Neural crest cell (in vitro differentiated cells): ENCODE measurements at regions not wholly inside any gene's neighbourhood (a gene's known extent, or its start where the extent isn't known, plus 50 kb on each side); places are given as distances from the start of the nearest gene placed in this dataset.
A peak's percentile ranks its signal among the peaks of the same experiment; 100 is the strongest.
"Not testable (repeated sequence)": the region's sequence is repeated elsewhere in the genome, so short reads cannot be mapped to it uniquely, and the experiment has no call there.

Experiments used
- DNase-seq: peaks from one replicate; pipeline ENCODE4 v3.0.0; 2021; ENCODE audit warnings: low read depth, mixed read lengths, low spot score
- H3K27ac Mint-ChIP-seq: one replicate; pipeline ENCODE4 v1.8.0; 2021; ENCODE audit warnings: mild to moderate bottlenecking, mixed read lengths; ENCODE audit not compliant: unreplicated experiment
- H3K27me3 Mint-ChIP-seq: 2 replicates; pipeline ENCODE4 v1.8.0; 2021; ENCODE audit warnings: low read depth, mild to moderate bottlenecking, mixed read lengths
- H3K36me3 Mint-ChIP-seq: 2 replicates; pipeline ENCODE4 v1.8.0; 2021; ENCODE audit warnings: low read depth, mild to moderate bottlenecking, mixed read lengths
- H3K4me1 Mint-ChIP-seq: 2 replicates; pipeline ENCODE4 v1.8.0; 2021; ENCODE audit warnings: mixed read lengths
- H3K4me3 Mint-ChIP-seq: one replicate; pipeline ENCODE4 v1.8.0; 2021; ENCODE audit warnings: mild to moderate bottlenecking, mixed read lengths
- H3K9me3 Mint-ChIP-seq: 2 replicates; pipeline ENCODE4 v1.8.0; 2021; ENCODE audit warnings: mixed read lengths
- TF ChIP-seq, protein P1 (sequence below): fragments of 200-600 bp; sonication (generic); conservative IDR thresholded peaks from 2 replicates; pipeline ENCODE4 v1.5.0; 2021; ENCODE audit warnings: antibody characterized with exemption, mild to moderate bottlenecking

DNA sequence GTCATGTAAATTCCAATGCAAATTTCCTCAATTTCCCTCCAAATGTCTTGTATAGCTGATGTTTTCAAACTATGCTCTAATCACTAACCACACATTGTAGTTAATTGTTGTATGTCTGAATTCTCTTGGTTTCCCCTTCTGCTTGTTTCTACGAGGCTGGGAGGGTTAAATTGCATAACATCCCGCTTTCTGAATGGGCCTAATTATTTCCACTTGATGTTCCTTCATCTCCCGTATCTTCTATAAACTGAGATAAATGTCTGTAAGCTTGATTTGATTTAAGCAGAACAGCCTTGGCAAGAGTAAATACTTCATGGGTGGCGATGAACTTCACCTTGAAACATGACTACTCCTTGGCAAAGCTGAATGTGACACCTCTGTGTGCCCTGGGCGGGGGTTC, 72.2 kb downstream of the SERINC2 start:
- peaks cover 10% of the 10 kb centered on the region for H3K27me3 Mint-ChIP-seq
- peaks cover 11% of the 10 kb centered on the region for H3K4me1 Mint-ChIP-seq
- no peak for DNase-seq
- H3K9me3 Mint-ChIP-seq = peaks cover 9% of the 10 kb centered on the region
- no peaks in the 10 kb centered on the region for H3K36me3 Mint-ChIP-seq
- H3K4me3 Mint-ChIP-seq = no peak overlapping the region
- no peak overlapping the region for H3K27ac Mint-ChIP-seq
- TF ChIP-seq, protein P1, sequence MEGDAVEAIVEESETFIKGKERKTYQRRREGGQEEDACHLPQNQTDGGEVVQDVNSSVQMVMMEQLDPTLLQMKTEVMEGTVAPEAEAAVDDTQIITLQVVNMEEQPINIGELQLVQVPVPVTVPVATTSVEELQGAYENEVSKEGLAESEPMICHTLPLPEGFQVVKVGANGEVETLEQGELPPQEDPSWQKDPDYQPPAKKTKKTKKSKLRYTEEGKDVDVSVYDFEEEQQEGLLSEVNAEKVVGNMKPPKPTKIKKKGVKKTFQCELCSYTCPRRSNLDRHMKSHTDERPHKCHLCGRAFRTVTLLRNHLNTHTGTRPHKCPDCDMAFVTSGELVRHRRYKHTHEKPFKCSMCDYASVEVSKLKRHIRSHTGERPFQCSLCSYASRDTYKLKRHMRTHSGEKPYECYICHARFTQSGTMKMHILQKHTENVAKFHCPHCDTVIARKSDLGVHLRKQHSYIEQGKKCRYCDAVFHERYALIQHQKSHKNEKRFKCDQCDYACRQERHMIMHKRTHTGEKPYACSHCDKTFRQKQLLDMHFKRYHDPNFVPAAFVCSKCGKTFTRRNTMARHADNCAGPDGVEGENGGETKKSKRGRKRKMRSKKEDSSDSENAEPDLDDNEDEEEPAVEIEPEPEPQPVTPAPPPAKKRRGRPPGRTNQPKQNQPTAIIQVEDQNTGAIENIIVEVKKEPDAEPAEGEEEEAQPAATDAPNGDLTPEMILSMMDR = no peak

DNA sequence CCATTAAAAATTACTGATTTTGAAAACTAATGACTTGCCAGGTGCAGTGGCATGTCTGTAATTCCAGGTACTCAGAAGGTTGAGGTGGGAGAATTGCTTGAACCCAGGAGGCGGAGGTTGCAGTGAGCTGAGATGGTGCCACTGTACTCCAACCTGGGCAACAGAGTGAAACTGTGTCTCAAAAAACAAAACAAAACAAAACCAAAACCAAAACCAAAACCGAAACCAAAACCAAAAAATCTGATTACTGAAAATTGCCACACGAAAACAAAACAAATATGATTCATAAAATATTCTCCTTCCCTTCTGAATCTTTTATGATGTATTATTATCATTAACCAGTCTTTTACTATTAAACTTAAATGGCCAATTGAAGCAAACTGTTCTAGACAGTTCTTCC, 74.1 kb downstream of the SERINC2 start:
- no peak overlapping the region for H3K27ac Mint-ChIP-seq
- peaks cover 16% of the 10 kb centered on the region for H3K27me3 Mint-ChIP-seq
- DNase-seq = no peak
- peaks cover 5% of the 10 kb centered on the region for H3K9me3 Mint-ChIP-seq
- peaks cover 11% of the 10 kb centered on the region for H3K4me1 Mint-ChIP-seq
- H3K4me3 Mint-ChIP-seq = no peak overlapping the region
- TF ChIP-seq, protein P1 = no peak
- H3K36me3 Mint-ChIP-seq = no peaks in the 10 kb centered on the region

DNA sequence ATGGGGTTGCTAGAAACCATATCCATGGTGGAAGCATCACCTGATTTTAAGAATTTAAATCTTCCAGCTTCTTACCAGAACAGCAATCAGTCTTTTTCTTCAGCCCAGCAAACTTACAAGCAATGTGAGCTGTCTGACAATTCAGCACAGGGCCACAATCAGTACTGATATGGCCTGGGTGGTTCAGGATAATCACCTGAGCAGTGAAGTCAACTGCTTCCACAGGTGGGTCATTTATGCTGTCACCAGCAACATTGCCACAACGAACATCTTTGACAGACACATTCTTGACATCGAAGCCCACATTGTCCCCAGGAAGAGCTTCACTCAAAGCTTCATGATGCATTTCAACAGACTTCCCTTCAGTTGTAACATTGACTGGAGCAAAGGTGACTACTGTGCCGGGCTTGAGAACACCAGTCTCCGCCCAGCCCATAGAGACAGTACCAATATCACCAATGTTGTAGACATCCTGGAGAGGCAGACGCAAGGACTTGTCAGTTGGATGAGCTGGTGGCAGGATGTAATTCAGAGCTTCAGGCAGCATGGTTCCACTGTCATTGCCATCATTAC, 74.8 kb downstream of the SERINC2 start:
- Mint-ChIP-seq H3K9me3 (peaks cover 5% of the 10 kb centered on the region), H3K4me3 (no peak overlapping the region), H3K36me3 (no peaks in the 10 kb centered on the region), H3K27me3 (peaks cover 16% of the 10 kb centered on the region), H3K27ac (peak overlapping the region; percentile 46), H3K4me1 (peaks cover 8% of the 10 kb centered on the region)
- TF ChIP-seq, protein P1 = no peak
- DNase-seq = no peak

DNA sequence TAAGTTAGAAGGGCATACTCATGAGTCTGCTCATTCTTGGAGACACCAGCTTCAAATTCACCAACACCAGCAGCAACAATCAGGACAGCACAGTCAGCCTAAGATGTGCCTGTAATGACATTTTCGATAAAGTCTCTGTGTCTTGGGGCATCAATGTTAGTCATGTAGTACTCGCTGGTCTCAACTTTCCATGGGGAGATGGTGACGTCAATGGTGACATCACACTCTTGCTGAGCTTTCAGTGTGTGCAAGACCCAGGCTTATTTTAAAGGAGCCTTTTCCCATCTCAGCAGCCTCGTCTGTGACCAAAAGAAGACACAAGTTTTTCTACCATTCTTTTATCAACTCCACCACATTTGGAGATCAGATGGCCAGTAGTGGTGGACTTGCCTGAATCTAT, 75.5 kb downstream of the SERINC2 start:
- no peak for DNase-seq
- peaks cover 3% of the 10 kb centered on the region for H3K4me1 Mint-ChIP-seq
- no peak overlapping the region for H3K27ac Mint-ChIP-seq
- peaks cover 16% of the 10 kb centered on the region for H3K27me3 Mint-ChIP-seq
- TF ChIP-seq, protein P1 = no peak
- H3K9me3 Mint-ChIP-seq = peaks cover 5% of the 10 kb centered on the region
- no peaks in the 10 kb centered on the region for H3K36me3 Mint-ChIP-seq
- H3K4me3 Mint-ChIP-seq = no peak overlapping the region

DNA sequence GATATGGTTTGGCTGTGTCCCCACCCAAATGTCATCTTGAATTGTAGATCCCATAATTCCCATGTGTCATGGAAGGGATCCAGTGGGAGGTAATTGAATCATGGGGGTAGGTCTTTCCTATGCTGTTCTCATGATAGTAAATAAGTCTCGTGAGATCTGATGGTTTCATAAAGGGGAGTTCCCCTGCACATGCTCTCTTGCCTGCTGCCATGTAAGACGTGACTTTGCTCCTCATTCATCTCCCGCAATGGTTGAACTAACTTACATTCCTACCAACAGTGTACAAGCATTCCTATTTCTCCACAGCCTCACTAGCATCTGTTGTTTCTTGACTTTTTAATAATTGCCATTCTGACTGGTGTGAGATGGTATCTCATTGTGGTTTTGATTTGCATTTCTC, 76.6 kb downstream of the SERINC2 start:
- not testable (repeated sequence) for H3K27ac Mint-ChIP-seq, H3K4me3 Mint-ChIP-seq, H3K9me3 Mint-ChIP-seq

DNA sequence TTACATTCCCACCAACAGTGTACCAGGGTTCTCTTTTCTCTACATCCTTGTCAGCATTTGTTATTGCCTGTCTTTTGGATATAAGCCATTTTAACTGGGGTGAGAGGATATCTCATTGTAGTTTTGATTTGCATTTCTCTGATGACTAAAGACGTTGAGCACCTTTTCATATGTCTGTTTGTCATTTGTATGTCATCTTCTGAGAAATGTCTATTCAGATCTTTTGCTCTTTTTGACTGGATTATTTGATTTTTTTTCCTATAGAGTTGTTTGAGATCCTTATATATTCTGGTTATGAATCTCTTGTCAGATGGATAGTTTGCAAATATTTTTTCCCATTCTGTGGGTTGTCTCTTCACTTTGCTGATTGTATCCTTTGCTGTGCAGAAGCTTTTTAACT, 77.6 kb downstream of the SERINC2 start:
- H3K36me3 Mint-ChIP-seq, H3K4me3 Mint-ChIP-seq, H3K9me3 Mint-ChIP-seq, DNase-seq, H3K27ac Mint-ChIP-seq, H3K4me1 Mint-ChIP-seq: not testable (repeated sequence)
- H3K27me3 Mint-ChIP-seq = peaks cover 16% of the 10 kb centered on the region

More for the DNA sequence above, 76.6 kb downstream of the SERINC2 start:
- not testable (repeated sequence) for H3K4me1 Mint-ChIP-seq, DNase-seq, H3K36me3 Mint-ChIP-seq
- H3K27me3 Mint-ChIP-seq = peaks cover 16% of the 10 kb centered on the region

DNA sequence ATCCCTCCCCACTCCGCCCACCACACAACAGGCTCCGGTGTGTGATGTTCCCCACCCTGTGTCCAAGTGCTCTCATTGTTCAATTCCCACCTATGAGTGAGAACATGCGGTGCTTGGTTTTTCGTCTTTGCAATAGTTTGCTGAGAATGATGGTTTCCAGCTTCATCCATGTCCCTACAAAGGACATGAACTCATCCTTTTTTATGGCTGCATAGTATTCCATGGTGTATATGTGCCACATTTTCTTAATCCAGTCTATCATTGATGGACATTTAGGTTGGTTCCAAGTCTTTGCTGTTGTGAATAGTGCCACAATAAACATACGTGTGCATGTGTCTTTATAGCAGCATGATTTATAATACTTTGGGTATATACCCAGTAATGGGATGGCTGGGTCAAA, 81.0 kb upstream of the TINAGL1 start:
- H3K36me3 Mint-ChIP-seq, H3K4me1 Mint-ChIP-seq, H3K9me3 Mint-ChIP-seq, DNase-seq, H3K27ac Mint-ChIP-seq, H3K27me3 Mint-ChIP-seq, H3K4me3 Mint-ChIP-seq: not testable (repeated sequence)

DNA sequence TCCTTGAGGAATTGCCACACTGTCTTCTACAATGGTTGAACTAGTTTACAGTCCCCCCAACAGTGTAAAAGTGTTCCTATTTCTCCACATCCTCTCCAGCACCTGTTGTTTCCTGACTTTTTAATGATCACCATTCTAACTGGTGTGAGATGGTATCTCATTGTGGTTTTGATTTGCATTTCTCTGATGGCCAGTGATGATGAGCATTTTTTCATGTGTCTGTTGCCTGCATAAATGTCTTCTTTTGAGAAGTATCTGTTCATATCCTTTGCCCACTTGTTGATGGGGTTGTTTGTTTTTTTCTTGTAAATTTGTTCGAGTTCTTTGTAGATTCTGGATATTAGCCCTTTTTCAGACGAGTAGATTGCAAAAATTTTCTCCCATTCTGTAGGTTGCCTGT, 80.5 kb upstream of the TINAGL1 start:
- DNase-seq, H3K36me3 Mint-ChIP-seq, H3K4me3 Mint-ChIP-seq, H3K27me3 Mint-ChIP-seq, H3K27ac Mint-ChIP-seq, H3K9me3 Mint-ChIP-seq, H3K4me1 Mint-ChIP-seq: not testable (repeated sequence)
